ENCODE measurements at regions not wholly inside any gene's neighbourhood (a gene's known extent, or its start where the extent isn't known, plus 50 kb on each side); places are given as distances from the start of the nearest gene placed in this dataset.
A peak's percentile ranks its signal among the peaks of the same experiment; 100 is the strongest.

- DNase-seq, result no peak
Measured at GRCh38 chrX:128216364-128216763, 164.2 kb upstream of the ACTRT1 start.

GRCh38 chrX:128165884-128166408 lies 113.7 kb upstream of the ACTRT1 start:
- DNase-seq, result no peak

GRCh38 chrX:128156204-128156603 lies 104.0 kb upstream of the ACTRT1 start:
- DNase-seq, result no peak

GRCh38 chrX:128142745-128143144 lies 90.5 kb upstream of the ACTRT1 start:
- DNase-seq, result no peak

- peak; percentile 31 to 53 for DNase-seq
Measured at GRCh38 chrX:128106630-128107029, 54.4 kb upstream of the ACTRT1 start.

DNA sequence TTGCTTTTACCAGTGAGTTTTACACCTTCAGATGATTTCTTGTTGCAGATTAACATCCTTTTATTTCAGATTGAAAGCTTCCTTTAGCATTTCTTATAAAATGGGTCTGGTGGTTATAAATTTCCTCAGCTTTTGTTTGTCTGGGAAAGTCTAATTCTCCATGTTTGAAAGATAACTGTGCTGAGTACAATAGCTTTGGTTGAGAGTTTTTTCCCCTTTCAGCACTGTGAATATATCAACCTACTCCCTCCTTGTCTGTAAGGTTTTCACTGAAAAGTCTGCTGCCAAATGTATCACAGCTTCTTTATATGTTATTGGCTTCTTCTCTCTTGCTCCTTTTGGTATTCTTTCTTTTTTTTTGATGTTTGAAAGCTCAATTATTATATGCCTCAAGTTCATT lies 53.5 kb upstream of the ACTRT1 start:
- DNase-seq, result no peak

All from Kasumi-1 (cell line).